GM21367 (cell line): ENCODE measurements at regions not wholly inside any gene's neighbourhood (a gene's known extent, or its start where the extent isn't known, plus 50 kb on each side); places are given as distances from the start of the nearest gene placed in this dataset.
"Not testable (repeated sequence)": the region's sequence is repeated elsewhere in the genome, so short reads cannot be mapped to it uniquely, and the experiment has no call there.

ENCODE experiments used
- ATAC-seq: cut with Tn5 transposase; IDR thresholded peaks from one replicate; pipeline ENCODE4 v1.9.1; 2021; ENCODE audit not compliant: unreplicated experiment

DNA sequence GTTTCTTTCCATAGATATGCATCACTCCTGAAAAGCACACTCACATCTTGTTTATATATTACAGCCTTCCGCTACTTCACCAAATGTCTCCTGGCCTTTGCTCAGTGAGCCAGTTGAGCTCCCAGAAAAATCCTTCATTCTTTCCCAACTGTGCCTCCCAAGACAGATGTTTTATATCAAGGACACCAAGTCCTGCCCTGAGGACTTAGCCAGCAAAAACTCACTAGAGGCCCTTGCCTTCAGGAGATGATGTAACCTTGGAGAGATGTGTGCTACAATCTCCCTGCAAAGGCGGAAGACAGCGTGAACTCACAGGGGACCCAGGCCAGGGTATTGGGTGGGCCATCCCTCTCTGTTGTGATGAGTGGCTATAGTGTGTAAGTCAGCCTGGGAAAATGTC lies 86.1 kb upstream of the CTAGE1 start:
- no peak for ATAC-seq

DNA sequence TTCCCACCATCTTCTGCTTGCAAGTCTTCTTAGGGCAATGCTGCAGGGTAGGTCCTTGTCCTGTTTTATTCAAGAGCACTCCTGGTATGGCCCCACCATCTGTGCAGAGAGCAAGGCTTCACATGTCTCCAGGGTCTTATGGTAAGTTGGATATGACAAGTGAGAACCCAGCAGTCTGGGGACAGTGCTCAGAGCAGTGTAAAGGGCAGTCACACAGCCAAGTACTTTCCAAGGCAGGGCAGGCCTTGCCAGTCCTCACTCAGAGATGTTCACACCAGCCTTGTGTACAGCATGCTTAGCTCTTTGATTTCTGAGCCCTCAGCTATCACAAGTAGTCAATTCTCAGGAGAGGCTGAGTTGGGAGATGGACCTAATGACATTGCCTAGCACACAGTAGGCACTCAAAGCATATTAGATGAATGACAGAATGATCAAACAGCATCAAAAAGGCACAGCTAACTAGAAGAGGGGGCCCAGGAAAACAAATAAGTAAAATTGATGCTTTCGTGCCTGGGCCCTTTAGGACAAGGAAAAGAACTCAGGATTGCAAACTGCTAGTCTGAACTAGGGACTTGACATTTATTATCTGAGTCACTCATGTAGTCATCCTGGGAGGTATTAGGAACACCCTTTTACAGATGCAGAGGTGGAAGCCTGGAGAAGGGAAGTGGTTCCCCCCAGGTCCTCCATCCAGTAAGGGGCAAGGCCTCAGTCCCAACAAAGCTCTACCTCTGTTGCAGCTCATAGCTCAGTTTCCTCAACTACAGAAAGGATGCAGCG lies 86.7 kb upstream of the CTAGE1 start:
- no peak for ATAC-seq

DNA sequence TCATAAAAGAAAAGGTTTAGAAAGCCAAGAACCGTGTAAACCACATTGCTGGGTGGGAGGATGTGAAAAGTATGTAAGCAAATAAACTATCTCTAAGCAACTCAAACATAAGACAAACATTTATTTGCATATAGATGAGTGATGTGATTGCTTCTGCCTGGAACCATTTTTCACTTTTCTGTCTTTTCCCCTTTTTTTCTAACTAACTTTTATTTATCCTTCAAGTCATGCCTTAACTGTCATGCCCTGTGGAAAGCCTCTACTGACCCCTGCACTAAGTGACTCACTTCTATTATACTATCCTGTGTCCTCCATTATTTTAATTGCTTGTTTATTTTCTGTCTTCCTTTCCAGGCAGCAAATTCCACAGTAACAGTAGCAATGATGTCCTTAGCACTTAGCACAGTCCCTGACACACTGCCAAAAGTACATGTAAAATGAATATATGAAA lies 87.5 kb upstream of the CTAGE1 start:
- ATAC-seq, result no peak

GRCh38 chr18:22507055-22507454 lies 89.3 kb upstream of the CTAGE1 start:
- ATAC-seq, result no peak

GRCh38 chr18:22509423-22509822 lies 91.7 kb upstream of the CTAGE1 start:
- no peak for ATAC-seq

GRCh38 chr18:22510697-22511096 lies 93.0 kb upstream of the CTAGE1 start:
- no peak for ATAC-seq

DNA sequence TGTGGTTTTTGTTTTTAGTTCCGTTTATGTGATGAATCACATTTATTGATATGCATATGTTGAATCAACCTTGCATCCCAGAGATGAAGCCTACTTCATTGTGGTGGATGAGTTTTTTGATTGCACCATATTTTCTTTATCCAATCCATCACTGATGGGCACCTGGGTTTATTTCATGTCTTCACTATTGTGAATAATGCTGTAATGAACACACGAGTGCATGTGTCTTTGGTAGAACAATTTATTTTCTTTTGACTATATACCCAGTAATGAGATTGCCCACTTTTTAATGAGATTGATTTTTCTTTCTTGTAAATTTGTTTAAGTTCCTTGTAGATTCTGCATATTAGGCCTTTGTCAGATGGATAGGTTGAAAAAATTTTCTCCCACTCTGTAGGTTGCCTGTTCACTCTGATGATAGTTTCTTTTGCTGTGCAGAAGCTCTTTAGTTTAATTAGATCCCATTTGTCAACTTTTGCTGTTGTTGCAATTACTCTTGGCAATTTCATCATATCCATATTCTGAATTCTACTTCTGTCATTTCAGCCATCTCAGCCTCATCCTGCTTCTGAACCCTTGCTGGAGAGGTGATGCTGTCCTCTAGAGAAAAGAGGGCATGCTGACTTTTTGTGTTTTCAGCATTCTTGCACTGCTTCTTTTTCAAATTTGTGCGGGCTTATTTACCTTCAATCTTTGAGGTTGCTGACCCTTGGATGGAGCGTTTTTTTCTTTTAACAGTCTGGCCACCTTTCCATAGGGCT lies 96.2 kb upstream of the CTAGE1 start:
- no peak for ATAC-seq

DNA sequence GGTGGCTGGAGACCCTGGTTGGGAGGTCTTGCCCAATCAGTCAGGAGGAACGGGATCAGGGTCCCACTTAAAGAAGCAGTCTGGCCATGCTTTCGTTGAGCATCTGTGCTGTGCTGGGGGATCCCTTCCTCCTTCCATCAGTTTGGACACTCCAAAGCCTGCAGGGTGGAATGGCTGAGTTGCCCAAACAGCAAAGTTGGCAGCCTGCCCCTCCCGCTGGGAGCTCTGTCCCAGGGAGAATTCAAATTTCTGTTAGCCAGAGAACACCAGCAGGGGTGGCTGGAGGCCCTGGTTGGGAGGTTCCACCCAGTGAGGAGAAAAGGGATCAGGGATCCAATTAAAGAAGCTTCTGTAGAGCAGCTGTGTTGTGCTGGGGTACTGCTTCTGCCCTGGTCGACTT lies 96.9 kb upstream of the CTAGE1 start:
- no peak for ATAC-seq

DNA sequence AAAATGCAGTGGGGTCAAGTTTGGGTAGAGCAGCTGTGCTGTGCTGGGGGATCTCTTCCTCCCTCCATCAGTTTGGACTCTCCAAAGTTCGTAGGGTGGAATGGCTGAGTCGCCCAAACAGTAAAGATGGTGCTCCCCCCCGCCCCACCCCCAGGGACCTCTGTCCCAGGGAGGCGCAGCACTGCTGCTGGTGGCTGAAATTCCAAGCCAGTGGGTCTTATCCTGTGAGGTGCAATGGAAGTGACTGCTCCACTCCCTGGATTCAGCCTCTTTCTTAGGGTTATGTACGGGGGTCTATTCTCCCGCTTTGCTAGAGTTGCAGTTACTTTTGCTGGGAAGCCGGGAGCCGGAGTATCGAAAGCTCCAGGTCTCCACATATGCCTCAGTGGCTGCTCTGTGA lies 97.5 kb upstream of the CTAGE1 start:
- ATAC-seq, result no peak

DNA sequence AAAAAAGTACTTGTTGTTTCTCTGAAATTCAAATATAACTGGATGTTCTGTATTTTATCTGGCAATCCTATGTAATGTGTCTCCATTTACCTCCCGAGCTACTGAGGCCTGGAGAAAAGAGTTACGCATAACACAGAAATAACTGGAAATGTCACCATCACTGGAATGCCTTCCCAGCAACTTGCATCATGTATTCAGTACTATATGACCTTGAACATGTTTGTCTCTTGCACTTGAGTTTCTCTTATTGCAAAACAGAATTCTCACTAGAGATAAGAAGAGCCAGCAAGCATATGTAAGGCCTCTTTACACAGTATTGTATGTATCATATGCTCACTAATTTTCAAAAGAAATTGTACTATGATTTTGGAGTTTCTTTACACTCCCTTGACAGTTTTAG lies 99.6 kb upstream of the CTAGE1 start:
- ATAC-seq, result no peak

DNA sequence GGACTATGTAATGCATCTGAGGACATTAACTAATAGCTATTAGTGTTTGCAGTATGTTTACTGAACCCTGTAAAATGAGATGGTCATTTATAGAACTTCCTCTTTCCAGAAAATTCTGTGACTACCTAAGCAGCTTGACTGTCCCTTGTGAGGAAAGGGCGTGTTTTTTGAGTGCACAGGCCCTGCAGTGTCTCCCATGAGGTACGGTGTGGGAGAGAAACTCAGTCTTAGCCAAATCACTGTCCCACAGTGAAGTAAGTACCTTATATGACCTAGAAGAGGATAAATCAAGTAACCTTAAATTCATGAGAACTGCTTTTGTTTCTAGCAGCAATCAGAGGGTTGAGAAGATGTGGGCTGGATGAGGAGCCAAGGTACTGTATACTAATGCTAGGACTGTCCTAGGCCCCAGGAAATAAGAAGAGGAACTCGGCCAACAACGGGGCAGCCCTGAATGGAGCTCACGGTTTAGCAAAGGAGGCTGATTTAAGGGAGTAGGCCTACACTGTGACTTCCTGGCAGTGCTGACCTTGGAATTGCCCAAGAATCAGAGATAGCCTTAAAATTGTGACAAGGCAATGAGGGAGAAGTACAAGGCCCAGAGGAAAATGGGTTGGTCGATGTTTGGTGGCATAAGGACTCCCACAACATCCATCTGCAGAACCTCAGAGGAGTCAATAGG lies 103.5 kb upstream of the CTAGE1 start:
- ATAC-seq, result no peak

DNA sequence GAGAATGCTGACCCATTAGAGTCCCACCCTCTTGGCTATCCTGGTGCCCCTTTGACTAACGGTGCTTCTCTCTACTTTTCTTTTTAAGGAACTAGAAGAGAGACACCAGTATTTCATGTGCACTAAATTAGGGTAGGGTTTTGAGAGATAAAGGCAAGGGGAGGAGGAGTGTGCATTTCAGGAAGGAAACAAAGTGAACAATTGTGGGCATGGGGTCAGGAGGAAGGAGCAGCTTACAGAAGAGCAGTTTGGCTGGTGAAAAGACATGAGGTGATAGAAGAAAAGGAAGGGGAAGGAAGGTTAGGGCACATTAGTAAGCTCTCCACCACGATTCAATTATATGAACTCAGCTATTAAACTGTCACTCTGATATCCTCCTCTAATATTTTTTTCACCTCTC lies 105.8 kb upstream of the CTAGE1 start:
- no peak for ATAC-seq

- no peak for ATAC-seq
Observed at GRCh38 chr18:22524783-22525182, 107.1 kb upstream of the CTAGE1 start.

- no peak for ATAC-seq
Observed at GRCh38 chr18:22525313-22525712, 107.6 kb upstream of the CTAGE1 start.

DNA sequence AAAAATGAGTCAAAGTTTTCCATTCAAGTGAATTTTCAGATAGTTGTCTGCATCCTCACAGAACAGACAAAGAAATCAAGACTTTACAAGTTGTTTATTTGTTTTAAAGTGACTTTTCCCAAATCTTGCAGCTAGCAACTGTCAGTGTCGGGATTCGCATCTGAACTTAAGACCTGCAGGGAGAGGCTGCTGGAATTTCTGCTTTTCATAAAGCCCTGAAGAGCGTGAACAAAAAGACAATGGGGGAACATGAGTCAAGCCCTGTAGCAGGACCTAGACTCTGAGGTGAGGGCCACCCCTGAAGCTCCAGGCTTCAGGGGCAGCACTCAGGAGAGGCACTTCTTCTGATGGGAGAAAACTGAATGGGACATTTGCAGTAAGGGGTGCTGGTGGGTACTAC lies 108.2 kb upstream of the CTAGE1 start:
- ATAC-seq, result no peak

GRCh38 chr18:22528291-22528690 lies 110.6 kb upstream of the CTAGE1 start:
- no peak for ATAC-seq

GRCh38 chr18:22534706-22535105 lies 117.0 kb upstream of the CTAGE1 start:
- not testable (repeated sequence) for ATAC-seq

DNA sequence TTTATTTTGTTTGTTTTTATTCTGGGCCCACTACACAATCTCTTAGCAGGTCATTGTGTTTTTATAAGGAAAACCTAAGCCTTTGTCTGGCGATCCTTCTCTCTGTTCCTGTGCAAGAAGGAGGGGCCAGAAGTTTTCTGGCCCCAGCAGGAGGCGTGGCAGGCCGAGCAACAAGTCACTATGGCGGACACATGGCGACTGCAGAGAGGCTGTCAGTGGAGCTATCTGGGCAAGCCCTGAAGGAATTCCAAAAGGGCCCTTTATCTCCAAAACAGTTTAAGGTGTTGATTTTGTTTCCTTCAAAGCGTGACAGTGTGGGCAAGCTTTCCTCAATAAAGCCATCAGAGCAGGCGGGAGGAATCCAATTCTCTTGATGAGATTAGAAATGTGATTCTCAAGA lies 118.8 kb upstream of the CTAGE1 start:
- no peak for ATAC-seq

- no peak for ATAC-seq
Observed at GRCh38 chr18:22538426-22538825, 120.7 kb upstream of the CTAGE1 start.

GRCh38 chr18:22539051-22539765 lies 121.5 kb upstream of the CTAGE1 start:
- ATAC-seq, result no peak

DNA sequence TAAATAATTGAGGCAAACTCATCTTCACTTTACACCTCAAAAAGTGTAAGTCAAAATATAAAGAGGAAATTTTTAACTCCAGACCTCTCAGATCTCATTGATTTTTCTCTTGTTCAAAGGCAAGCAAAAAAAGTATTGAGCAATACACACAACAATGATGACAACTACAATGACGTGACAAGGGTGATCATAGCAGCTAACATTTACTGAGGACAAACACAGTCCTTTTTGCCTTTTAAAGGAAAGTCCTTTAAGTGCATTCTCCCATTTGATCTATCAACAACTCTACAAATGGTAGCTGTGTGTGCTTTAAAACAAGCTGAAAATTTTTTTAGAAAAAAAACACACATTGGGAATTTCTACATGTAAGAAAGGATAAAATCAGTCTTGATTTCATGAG lies 123.5 kb upstream of the CTAGE1 start:
- no peak for ATAC-seq
